Gastroesophageal sphincter (tissue), 3 donors: ENCODE measurements at regions not wholly inside any gene's neighbourhood (a gene's known extent, or its start where the extent isn't known, plus 50 kb on each side); places are given as distances from the start of the nearest gene placed in this dataset.

Experiments used
- POLR2A ChIP-seq, 2 donors: fragments of 450-650 bp; IDR thresholded peaks; one replicate each; pipeline ENCODE4 v1.6.1; 2017; ENCODE audit warnings: antibody characterized with exemption in 2 of 2, mild to moderate bottlenecking in 2 of 2, moderate library complexity in 1 of 2
- TF ChIP-seq, protein P1 (sequence below), 4 experiments: fragments of 200-600 bp in 2 of 4; fragments of 450-650 bp in 2 of 4; sonication (generic) in 1 of 4; IDR thresholded peaks; one replicate each; pipeline ENCODE4 v1.5.1; 2017 to 2019; ENCODE audit warnings: antibody characterized with exemption in 4 of 4, mild to moderate bottlenecking in 2 of 4, moderate library complexity in 2 of 4

- no peak for TF ChIP-seq POLR2A (IDR thresholded peaks at IDR 0.05)
- TF ChIP-seq, protein P1, sequence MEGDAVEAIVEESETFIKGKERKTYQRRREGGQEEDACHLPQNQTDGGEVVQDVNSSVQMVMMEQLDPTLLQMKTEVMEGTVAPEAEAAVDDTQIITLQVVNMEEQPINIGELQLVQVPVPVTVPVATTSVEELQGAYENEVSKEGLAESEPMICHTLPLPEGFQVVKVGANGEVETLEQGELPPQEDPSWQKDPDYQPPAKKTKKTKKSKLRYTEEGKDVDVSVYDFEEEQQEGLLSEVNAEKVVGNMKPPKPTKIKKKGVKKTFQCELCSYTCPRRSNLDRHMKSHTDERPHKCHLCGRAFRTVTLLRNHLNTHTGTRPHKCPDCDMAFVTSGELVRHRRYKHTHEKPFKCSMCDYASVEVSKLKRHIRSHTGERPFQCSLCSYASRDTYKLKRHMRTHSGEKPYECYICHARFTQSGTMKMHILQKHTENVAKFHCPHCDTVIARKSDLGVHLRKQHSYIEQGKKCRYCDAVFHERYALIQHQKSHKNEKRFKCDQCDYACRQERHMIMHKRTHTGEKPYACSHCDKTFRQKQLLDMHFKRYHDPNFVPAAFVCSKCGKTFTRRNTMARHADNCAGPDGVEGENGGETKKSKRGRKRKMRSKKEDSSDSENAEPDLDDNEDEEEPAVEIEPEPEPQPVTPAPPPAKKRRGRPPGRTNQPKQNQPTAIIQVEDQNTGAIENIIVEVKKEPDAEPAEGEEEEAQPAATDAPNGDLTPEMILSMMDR (IDR thresholded peaks at IDR 0.05): no peak
These were observed 92.5 kb upstream of the LRATD1 start for GRCh38 chr2:14540015-14540414.
